KMS-11 (cell line): ENCODE measurements at regions not wholly inside any gene's neighbourhood (a gene's known extent, or its start where the extent isn't known, plus 50 kb on each side); places are given as distances from the start of the nearest gene placed in this dataset.

ENCODE experiments used
- H2AFZ ChIP-seq: fragments of 200-600 bp; sonication (generic); 2 replicates; pipeline ENCODE4 v1.6.1; 2016; ENCODE audit warnings: antibody characterized with exemption, mixed run types, low read depth
- H3K27ac ChIP-seq: fragments of 200-600 bp; sonication (generic); 2 replicates; pipeline ENCODE4 v1.6.1; 2016; ENCODE audit warnings: mild to moderate bottlenecking, mixed run types
- H3K27me3 ChIP-seq: fragments of 200-600 bp; sonication (generic); 2 replicates; pipeline ENCODE4 v1.6.1; 2017; ENCODE audit warnings: mild to moderate bottlenecking, low read depth, mixed run types, moderate library complexity; ENCODE audit not compliant: insufficient read depth
- H3K36me3 ChIP-seq: fragments of 200-600 bp; sonication (generic); 2 replicates; pipeline ENCODE4 v1.6.1; 2017; ENCODE audit warnings: mild to moderate bottlenecking, mixed run types; ENCODE audit not compliant: insufficient read depth
- H3K4me1 ChIP-seq: fragments of 200-600 bp; sonication (generic); 2 replicates; pipeline ENCODE4 v1.6.1; 2016; ENCODE audit warnings: mild to moderate bottlenecking, low read depth, mixed run types; ENCODE audit not compliant: poor library complexity, severe bottlenecking
- H3K4me2 ChIP-seq: fragments of 200-600 bp; sonication (generic); 2 replicates; pipeline ENCODE4 v1.7.0; 2016; ENCODE audit warnings: mild to moderate bottlenecking, mixed run types
- H3K4me3 ChIP-seq: fragments of 200-600 bp; sonication (generic); IDR thresholded peaks from 2 replicates; pipeline ENCODE4 v1.6.1; 2017; ENCODE audit warnings: low read depth, low read length, mixed read lengths; ENCODE audit not compliant: insufficient read depth
- H3K79me2 ChIP-seq: fragments of 200-600 bp; sonication (generic); 2 replicates; pipeline ENCODE4 v1.6.1; 2016; ENCODE audit warnings: low read depth, mixed run types; ENCODE audit not compliant: insufficient read depth
- H3K9ac ChIP-seq: fragments of 200-600 bp; sonication (generic); 2 replicates; pipeline ENCODE4 v1.6.1; 2016; ENCODE audit warnings: mild to moderate bottlenecking, mixed run types
- H4K20me1 ChIP-seq: fragments of 200-600 bp; sonication (generic); 2 replicates; pipeline ENCODE4 v1.6.1; 2016; ENCODE audit warnings: mild to moderate bottlenecking, mixed run types; ENCODE audit not compliant: insufficient read depth
- CTCF ChIP-seq: fragments of 200-600 bp; sonication (generic); conservative IDR thresholded peaks from 2 replicates; pipeline ENCODE4 v1.6.1; 2017; ENCODE audit warnings: low read depth, mild to moderate bottlenecking, antibody characterized with exemption, low read length, moderate library complexity, mixed read lengths

- H3K4me1 ChIP-seq, result no peaks in the 10 kb centered on the region
- H3K9ac ChIP-seq, result no peak overlapping the region
- no peak overlapping the region for H3K27ac ChIP-seq
- H3K79me2 ChIP-seq, result no peaks in the 10 kb centered on the region
- no peaks in the 10 kb centered on the region for H3K27me3 ChIP-seq
- no peak overlapping the region for H3K4me3 ChIP-seq
- H3K36me3 ChIP-seq, result no peaks in the 10 kb centered on the region
- H4K20me1 ChIP-seq, result no peaks in the 10 kb centered on the region
- H3K4me2 ChIP-seq, result no peak overlapping the region
- no peak for TF ChIP-seq CTCF
- H2AFZ ChIP-seq, result no peak overlapping the region
Measured at GRCh38 chr2:56026828-56027227, 103.2 kb upstream of the EFEMP1 start.

GRCh38 chr2:56030062-56030461, 106.5 kb upstream of the EFEMP1 start:
- H3K9ac ChIP-seq, result no peak overlapping the region
- H3K36me3 ChIP-seq, result no peaks in the 10 kb centered on the region
- no peaks in the 10 kb centered on the region for H3K27me3 ChIP-seq
- H2AFZ ChIP-seq, result no peak overlapping the region
- H3K4me2 ChIP-seq, result no peak overlapping the region
- no peaks in the 10 kb centered on the region for H4K20me1 ChIP-seq
- H3K4me3 ChIP-seq, result no peak overlapping the region
- no peaks in the 10 kb centered on the region for H3K4me1 ChIP-seq
- no peaks in the 10 kb centered on the region for H3K79me2 ChIP-seq
- H3K27ac ChIP-seq, result no peak overlapping the region
- no peak for TF ChIP-seq CTCF

GRCh38 chr2:56030901-56031300, 107.3 kb upstream of the EFEMP1 start:
- Histone ChIP-seq H2AFZ (no peak overlapping the region), H3K27me3 (no peaks in the 10 kb centered on the region), H3K4me3 (no peak overlapping the region), H3K9ac (no peak overlapping the region), H3K4me1 (no peaks in the 10 kb centered on the region), H3K27ac (no peak overlapping the region), H3K79me2 (no peaks in the 10 kb centered on the region), H4K20me1 (no peaks in the 10 kb centered on the region), H3K4me2 (no peak overlapping the region), H3K36me3 (no peaks in the 10 kb centered on the region)
- TF ChIP-seq CTCF, result no peak

- H3K79me2 ChIP-seq, result no peaks in the 10 kb centered on the region
- no peak overlapping the region for H3K4me3 ChIP-seq
- no peak overlapping the region for H3K9ac ChIP-seq
- no peak overlapping the region for H3K4me2 ChIP-seq
- H2AFZ ChIP-seq, result no peak overlapping the region
- TF ChIP-seq CTCF, result no peak
- H4K20me1 ChIP-seq, result no peaks in the 10 kb centered on the region
- H3K27me3 ChIP-seq, result no peaks in the 10 kb centered on the region
- H3K27ac ChIP-seq, result no peak overlapping the region
- H3K4me1 ChIP-seq, result no peaks in the 10 kb centered on the region
- no peaks in the 10 kb centered on the region for H3K36me3 ChIP-seq
Measured at GRCh38 chr2:56034258-56034657, 110.7 kb upstream of the EFEMP1 start.

- Histone ChIP-seq H3K36me3 (no peaks in the 10 kb centered on the region), H3K79me2 (no peaks in the 10 kb centered on the region), H3K9ac (no peak overlapping the region), H3K4me2 (no peak overlapping the region), H3K4me3 (no peak overlapping the region), H3K27me3 (no peaks in the 10 kb centered on the region), H4K20me1 (no peaks in the 10 kb centered on the region), H2AFZ (no peak overlapping the region), H3K4me1 (no peaks in the 10 kb centered on the region), H3K27ac (no peak overlapping the region)
- no peak for TF ChIP-seq CTCF
Measured at GRCh38 chr2:56040189-56040588, 116.6 kb upstream of the EFEMP1 start.
